ENCODE measurements at regions not wholly inside any gene's neighbourhood (a gene's known extent, or its start where the extent isn't known, plus 50 kb on each side); places are given as distances from the start of the nearest gene placed in this dataset.
"Not testable (repeated sequence)": the region's sequence is repeated elsewhere in the genome, so short reads cannot be mapped to it uniquely, and the experiment has no call there.

GRCh38 chr1:43018121-43018520, 59.5 kb upstream of the SLC2A1 start:
- Mint-ChIP-seq H3K4me3 (no peak overlapping the region), H3K4me1 (ENCODE audit: low read depth) (no peaks in the 10 kb centered on the region), H3K36me3 (ENCODE audit: low read depth) (no peaks in the 10 kb centered on the region), H3K27me3 (no peaks in the 10 kb centered on the region), H3K9me3 (no peaks in the 10 kb centered on the region), H3K27ac (no peak overlapping the region)
- DNase-seq = no peak

GRCh38 chr1:43015269-43015668, 56.6 kb upstream of the SLC2A1 start:
- no peaks in the 10 kb centered on the region for H3K4me1 Mint-ChIP-seq (ENCODE audit: low read depth)
- H3K9me3 Mint-ChIP-seq = no peaks in the 10 kb centered on the region
- no peak overlapping the region for H3K27ac Mint-ChIP-seq
- no peak overlapping the region for H3K4me3 Mint-ChIP-seq
- H3K36me3 Mint-ChIP-seq (ENCODE audit: low read depth) = no peaks in the 10 kb centered on the region
- DNase-seq = no peak
- H3K27me3 Mint-ChIP-seq = no peaks in the 10 kb centered on the region

GRCh38 chr1:43014579-43014978, 55.9 kb upstream of the SLC2A1 start:
- DNase-seq; H3K4me3 Mint-ChIP-seq; H3K9me3 Mint-ChIP-seq; H3K27me3 Mint-ChIP-seq; H3K27ac Mint-ChIP-seq; H3K4me1 Mint-ChIP-seq (ENCODE audit: low read depth); H3K36me3 Mint-ChIP-seq (ENCODE audit: low read depth): not testable (repeated sequence)

- H3K4me1 Mint-ChIP-seq (ENCODE audit: low read depth) = no peaks in the 10 kb centered on the region
- H3K27me3 Mint-ChIP-seq = no peaks in the 10 kb centered on the region
- H3K36me3 Mint-ChIP-seq (ENCODE audit: low read depth) = no peaks in the 10 kb centered on the region
- H3K27ac Mint-ChIP-seq = no peak overlapping the region
- H3K9me3 Mint-ChIP-seq = no peaks in the 10 kb centered on the region
- no peak for DNase-seq
- H3K4me3 Mint-ChIP-seq = no peak overlapping the region
Measured at GRCh38 chr1:43011020-43011419, 52.4 kb upstream of the SLC2A1 start.

- Mint-ChIP-seq H3K27me3 (no peaks in the 10 kb centered on the region), H3K4me1 (ENCODE audit: low read depth) (no peaks in the 10 kb centered on the region), H3K27ac (no peak overlapping the region), H3K36me3 (ENCODE audit: low read depth) (no peaks in the 10 kb centered on the region), H3K9me3 (no peaks in the 10 kb centered on the region), H3K4me3 (no peak overlapping the region)
- DNase-seq = no peak
Measured at GRCh38 chr1:43009274-43009673, 50.6 kb upstream of the SLC2A1 start.

- Mint-ChIP-seq H3K27me3 (no peaks in the 10 kb centered on the region), H3K4me3 (no peak overlapping the region), H3K9me3 (no peaks in the 10 kb centered on the region), H3K4me1 (ENCODE audit: low read depth) (no peaks in the 10 kb centered on the region), H3K27ac (no peak overlapping the region), H3K36me3 (ENCODE audit: low read depth) (no peaks in the 10 kb centered on the region)
- no peak for DNase-seq
Measured at GRCh38 chr1:43008115-43009060, 49.7 kb upstream of the SLC2A1 start.

Data from activated T-cell treated with anti-CD3 and anti-CD28 coated beads, Interleukin-2, amount 50 U/mL, for 24 hours (primary cell).